ENCODE measurements at regions not wholly inside any gene's neighbourhood (a gene's known extent, or its start where the extent isn't known, plus 50 kb on each side); places are given as distances from the start of the nearest gene placed in this dataset.

DNA sequence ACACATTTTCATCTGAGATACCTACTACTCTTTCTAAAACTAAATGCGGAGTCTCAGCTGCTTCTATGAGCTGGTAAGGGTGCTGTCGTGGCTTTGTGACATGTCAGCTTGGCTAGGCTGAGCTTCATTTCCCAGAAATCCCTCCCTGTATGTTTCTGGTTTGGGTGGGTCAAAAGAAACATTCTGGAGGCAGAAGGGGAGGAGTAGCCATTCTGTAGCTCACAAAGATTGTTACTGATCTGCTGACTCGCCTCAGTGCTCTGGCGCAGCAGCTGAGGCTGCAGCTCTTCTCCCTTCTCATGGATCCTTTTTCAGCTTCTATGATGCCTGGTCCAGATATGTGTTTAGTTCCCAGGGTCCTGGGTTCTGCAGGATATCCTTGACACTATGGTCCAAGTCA, 114.7 kb downstream of the RAP2A start:
- no peaks in the 10 kb centered on the region for H3K4me1 ChIP-seq
- WGBS (ENCODE audit: missing lambda C conversion rate), result 51% methylated on average over 3 of the region's 4 CpGs
- CTCF ChIA-PET, result no interaction called here
- H3K4me2 ChIP-seq, result no peak overlapping the region
- FAIRE-seq (no peak), ATAC-seq (no peak), DNase-seq (ENCODE audit: low read depth in 1 of 2, low spot score in 1 of 2) (no peak)
- no peaks in the 10 kb centered on the region for H3K9me3 ChIP-seq
- no peak overlapping the region for H3K27ac ChIP-seq
- H3K4me3 ChIP-seq, result no peak overlapping the region
- TF ChIP-seq POLR2AphosphoS2 (conservative IDR thresholded peaks at IDR 0.05; ENCODE audit: low read length) (no peak), KDM1A (IDR thresholded peaks at IDR 0.05; ENCODE audit: low read depth) (no peak), FOXS1 (CRISPR knock-in tag; IDR thresholded peaks at IDR 0.05) (no peak), CBX8 (IDR thresholded peaks at IDR 0.05) (no peak), JUNB (IDR thresholded peaks at IDR 0.05) (no peak), ZFP36 (IDR thresholded peaks at IDR 0.05; ENCODE audit: borderline replicate concordance, partially characterized antibody) (no peak), PHF8 (IDR thresholded peaks at IDR 0.05; ENCODE audit: borderline replicate concordance, low read depth) (no peak), SREBF2 (IDR thresholded peaks at IDR 0.05) (no peak), PBX3 (IDR thresholded peaks at IDR 0.05) (no peak), ESRRA (IDR thresholded peaks at IDR 0.05; ENCODE audit: borderline replicate concordance, low read length) (no peak), POLR2A (IDR thresholded peaks at IDR 0.05; ENCODE audit: low read length) (no peak), TP53 (CRISPR knock-in tag; IDR thresholded peaks at IDR 0.05) (no peak), HOXB13 (CRISPR knock-in tag; IDR thresholded peaks at IDR 0.05; ENCODE audit: low read depth) (no peak), KDM5A (IDR thresholded peaks at IDR 0.05) (no peak), NPAS2 (CRISPR knock-in tag; IDR thresholded peaks at IDR 0.05; ENCODE audit: borderline replicate concordance) (no peak), EP300 (IDR thresholded peaks at IDR 0.05) (no peak), ZNF302 (CRISPR knock-in tag; IDR thresholded peaks at IDR 0.05) (no peak)
- TF ChIP-seq, protein P1, sequence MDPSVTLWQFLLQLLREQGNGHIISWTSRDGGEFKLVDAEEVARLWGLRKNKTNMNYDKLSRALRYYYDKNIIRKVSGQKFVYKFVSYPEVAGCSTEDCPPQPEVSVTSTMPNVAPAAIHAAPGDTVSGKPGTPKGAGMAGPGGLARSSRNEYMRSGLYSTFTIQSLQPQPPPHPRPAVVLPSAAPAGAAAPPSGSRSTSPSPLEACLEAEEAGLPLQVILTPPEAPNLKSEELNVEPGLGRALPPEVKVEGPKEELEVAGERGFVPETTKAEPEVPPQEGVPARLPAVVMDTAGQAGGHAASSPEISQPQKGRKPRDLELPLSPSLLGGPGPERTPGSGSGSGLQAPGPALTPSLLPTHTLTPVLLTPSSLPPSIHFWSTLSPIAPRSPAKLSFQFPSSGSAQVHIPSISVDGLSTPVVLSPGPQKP (IDR thresholded peaks at IDR 0.05; ENCODE audit: low read depth, low read length), result no peak
- TF ChIP-seq, protein P2, sequence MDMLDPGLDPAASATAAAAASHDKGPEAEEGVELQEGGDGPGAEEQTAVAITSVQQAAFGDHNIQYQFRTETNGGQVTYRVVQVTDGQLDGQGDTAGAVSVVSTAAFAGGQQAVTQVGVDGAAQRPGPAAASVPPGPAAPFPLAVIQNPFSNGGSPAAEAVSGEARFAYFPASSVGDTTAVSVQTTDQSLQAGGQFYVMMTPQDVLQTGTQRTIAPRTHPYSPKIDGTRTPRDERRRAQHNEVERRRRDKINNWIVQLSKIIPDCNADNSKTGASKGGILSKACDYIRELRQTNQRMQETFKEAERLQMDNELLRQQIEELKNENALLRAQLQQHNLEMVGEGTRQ (IDR thresholded peaks at IDR 0.05), result no peak
- TF ChIP-seq, protein P3, sequence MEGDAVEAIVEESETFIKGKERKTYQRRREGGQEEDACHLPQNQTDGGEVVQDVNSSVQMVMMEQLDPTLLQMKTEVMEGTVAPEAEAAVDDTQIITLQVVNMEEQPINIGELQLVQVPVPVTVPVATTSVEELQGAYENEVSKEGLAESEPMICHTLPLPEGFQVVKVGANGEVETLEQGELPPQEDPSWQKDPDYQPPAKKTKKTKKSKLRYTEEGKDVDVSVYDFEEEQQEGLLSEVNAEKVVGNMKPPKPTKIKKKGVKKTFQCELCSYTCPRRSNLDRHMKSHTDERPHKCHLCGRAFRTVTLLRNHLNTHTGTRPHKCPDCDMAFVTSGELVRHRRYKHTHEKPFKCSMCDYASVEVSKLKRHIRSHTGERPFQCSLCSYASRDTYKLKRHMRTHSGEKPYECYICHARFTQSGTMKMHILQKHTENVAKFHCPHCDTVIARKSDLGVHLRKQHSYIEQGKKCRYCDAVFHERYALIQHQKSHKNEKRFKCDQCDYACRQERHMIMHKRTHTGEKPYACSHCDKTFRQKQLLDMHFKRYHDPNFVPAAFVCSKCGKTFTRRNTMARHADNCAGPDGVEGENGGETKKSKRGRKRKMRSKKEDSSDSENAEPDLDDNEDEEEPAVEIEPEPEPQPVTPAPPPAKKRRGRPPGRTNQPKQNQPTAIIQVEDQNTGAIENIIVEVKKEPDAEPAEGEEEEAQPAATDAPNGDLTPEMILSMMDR (IDR thresholded peaks at IDR 0.05), result no peak
- POLR2A ChIA-PET, result no interaction called here

DNA sequence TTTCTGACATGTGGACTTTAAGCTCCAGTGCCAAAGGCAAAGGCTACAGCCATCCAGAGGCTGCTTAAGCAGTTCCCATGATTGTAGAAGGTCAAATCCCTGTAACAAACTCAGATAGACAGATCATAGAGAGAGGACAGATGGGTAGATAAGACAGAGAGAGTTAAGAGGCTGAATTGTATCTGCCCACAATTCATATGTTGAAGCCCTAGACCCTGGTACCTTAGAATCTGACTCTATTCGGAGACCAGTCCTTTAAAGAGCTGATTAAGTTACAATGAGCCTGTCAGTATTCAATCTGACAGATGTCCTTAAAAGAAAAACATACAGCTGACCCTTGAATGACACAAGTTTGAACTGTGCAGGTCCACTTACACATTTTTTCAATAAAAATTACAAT, 115.2 kb downstream of the RAP2A start:
- POLR2A ChIA-PET, result interaction anchor here (0.5 kb wide), 1 partner anchor 325 kb away, joined by 3 read pairs; no protein-coding TSS in a partner anchor
- CTCF ChIA-PET, result no interaction called here
- no peak overlapping the region for H3K4me2 ChIP-seq
- TF ChIP-seq ZFP36 (IDR thresholded peaks at IDR 0.05; ENCODE audit: borderline replicate concordance, partially characterized antibody) (no peak), NPAS2 (CRISPR knock-in tag; IDR thresholded peaks at IDR 0.05; ENCODE audit: borderline replicate concordance) (no peak), BHLHE40 (IDR thresholded peaks at IDR 0.05; ENCODE audit: low read depth, low read length) (no peak), HDAC2 (IDR thresholded peaks at IDR 0.05) (no peak), GATA3 (IDR thresholded peaks at IDR 0.05; ENCODE audit: borderline replicate concordance) (no peak), JUN (IDR thresholded peaks at IDR 0.05) (no peak), TFCP2L1 (CRISPR knock-in tag; IDR thresholded peaks at IDR 0.05) (no peak), SREBF2 (IDR thresholded peaks at IDR 0.05) (no peak)
- H3K27ac ChIP-seq, result no peak overlapping the region
- H3K4me3 ChIP-seq, result no peak overlapping the region
- ATAC-seq (no peak), FAIRE-seq (no peak), DNase-seq (ENCODE audit: low read depth in 1 of 2, low spot score in 1 of 2) (no peak)
- 27% methylated on average over 1 of the region's 1 CpG for WGBS (ENCODE audit: missing lambda C conversion rate)
- no peaks in the 10 kb centered on the region for H3K9me3 ChIP-seq
- H3K4me1 ChIP-seq, result no peaks in the 10 kb centered on the region

Measured in A549 (cell line).